ENCODE measurements at regions not wholly inside any gene's neighbourhood (a gene's known extent, or its start where the extent isn't known, plus 50 kb on each side); places are given as distances from the start of the nearest gene placed in this dataset.

DNA sequence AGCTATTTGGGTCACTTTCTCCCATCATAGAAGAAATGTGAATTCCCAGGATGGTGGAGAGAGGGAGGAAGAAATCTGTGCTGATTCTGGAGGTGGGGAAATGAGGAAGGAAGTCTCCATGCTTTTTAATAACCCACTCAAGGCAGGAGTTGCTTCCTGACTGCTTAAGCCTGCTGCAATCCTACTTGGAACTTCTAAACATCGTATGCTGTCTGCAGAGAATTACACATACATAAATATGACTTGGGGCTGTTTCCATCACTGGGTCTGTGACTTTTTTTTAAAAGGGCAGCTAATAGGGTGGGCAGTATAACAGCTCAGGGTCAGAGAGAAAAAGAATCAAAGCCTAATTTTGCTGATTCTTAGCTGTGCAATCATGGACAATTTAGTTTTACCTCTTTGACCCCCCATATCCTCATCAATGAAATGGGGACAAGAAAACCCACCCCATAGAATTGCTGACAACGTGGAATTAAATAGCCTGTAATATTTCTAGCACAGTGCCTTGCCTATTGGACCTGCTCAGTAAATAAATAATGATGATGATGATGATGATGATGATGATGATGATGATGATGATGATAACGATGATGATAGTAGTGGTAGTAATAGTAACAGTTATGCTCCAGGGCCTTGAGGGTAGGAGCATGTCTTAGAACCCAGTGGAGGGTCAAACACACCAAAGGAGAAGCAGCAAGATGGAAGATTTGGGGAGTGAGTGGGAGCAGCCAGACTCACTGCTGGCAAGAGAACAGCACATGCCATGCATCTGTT lies 166.7 kb upstream of the LRFN2 start:
- Histone ChIP-seq H3K27me3 (ENCODE audit: insufficient read depth, low read length) (no peaks in the 10 kb centered on the region), H3K36me3 (ENCODE audit: insufficient read depth, low read length) (no peaks in the 10 kb centered on the region), H3K9me3 (ENCODE audit: insufficient read depth, low read depth, low read length) (no peaks in the 10 kb centered on the region), H3K27ac (ENCODE audit: low read depth, low read length) (no peak overlapping the region), H3K4me3 (ENCODE audit: insufficient read depth, low read depth, low read length) (no peak overlapping the region), H3K79me2 (ENCODE audit: insufficient read depth, low read length) (no peaks in the 10 kb centered on the region), H2AFZ (ENCODE audit: low read depth, low read length) (no peak overlapping the region), H3K4me1 (ENCODE audit: insufficient read depth, low read length) (peaks cover 17% of the 10 kb centered on the region), H4K20me1 (ENCODE audit: insufficient read depth, low read length) (no peaks in the 10 kb centered on the region), H3K9ac (ENCODE audit: low read length) (no peak overlapping the region), H3K4me2 (ENCODE audit: low read length) (no peak overlapping the region)
- no peak for DNase-seq (ENCODE audit: low read depth)
- no peak for FAIRE-seq
- Mint-ChIP-seq H3K4me1 (ENCODE audit: low read depth, unreplicated experiment) (peaks cover 12% of the 10 kb centered on the region), H3K27ac (ENCODE audit: unreplicated experiment) (no peak overlapping the region), H3K27me3 (ENCODE audit: low read depth, unreplicated experiment) (peaks cover 32% of the 10 kb centered on the region), H3K4me3 (ENCODE audit: unreplicated experiment) (no peak overlapping the region), H3K9me3 (ENCODE audit: unreplicated experiment) (no peaks in the 10 kb centered on the region), H3K36me3 (ENCODE audit: low read depth, unreplicated experiment) (no peaks in the 10 kb centered on the region)
- TF ChIP-seq, protein P1, sequence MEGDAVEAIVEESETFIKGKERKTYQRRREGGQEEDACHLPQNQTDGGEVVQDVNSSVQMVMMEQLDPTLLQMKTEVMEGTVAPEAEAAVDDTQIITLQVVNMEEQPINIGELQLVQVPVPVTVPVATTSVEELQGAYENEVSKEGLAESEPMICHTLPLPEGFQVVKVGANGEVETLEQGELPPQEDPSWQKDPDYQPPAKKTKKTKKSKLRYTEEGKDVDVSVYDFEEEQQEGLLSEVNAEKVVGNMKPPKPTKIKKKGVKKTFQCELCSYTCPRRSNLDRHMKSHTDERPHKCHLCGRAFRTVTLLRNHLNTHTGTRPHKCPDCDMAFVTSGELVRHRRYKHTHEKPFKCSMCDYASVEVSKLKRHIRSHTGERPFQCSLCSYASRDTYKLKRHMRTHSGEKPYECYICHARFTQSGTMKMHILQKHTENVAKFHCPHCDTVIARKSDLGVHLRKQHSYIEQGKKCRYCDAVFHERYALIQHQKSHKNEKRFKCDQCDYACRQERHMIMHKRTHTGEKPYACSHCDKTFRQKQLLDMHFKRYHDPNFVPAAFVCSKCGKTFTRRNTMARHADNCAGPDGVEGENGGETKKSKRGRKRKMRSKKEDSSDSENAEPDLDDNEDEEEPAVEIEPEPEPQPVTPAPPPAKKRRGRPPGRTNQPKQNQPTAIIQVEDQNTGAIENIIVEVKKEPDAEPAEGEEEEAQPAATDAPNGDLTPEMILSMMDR (IDR thresholded peaks at IDR 0.05; ENCODE audit: insufficient read depth, low read depth, low read length), result no peak
- TF ChIP-seq EZH2 (IDR thresholded peaks at IDR 0.05; ENCODE audit: insufficient read depth, low read length), result no peak

DNA sequence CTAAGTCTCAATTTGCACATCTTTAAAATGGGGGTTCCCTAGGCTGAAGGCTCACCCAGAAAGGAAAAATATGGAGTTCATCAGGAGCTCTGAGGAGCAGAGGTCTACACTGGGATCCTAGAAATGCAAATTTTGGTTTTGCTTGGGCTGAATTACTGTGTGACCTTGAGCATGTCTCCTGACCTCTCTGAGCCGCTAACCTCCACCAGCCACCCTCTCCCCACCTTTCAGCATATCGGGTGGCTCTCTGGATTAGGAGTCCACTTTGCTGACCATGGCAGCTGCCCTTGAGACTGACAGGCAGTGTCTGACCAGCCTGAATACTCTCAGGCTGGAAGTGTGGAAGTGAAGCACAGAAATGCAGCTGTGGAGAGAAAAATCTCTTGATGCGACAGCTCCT lies 165.9 kb upstream of the LRFN2 start:
- Mint-ChIP-seq H3K27me3 (ENCODE audit: low read depth, unreplicated experiment) (peaks cover 38% of the 10 kb centered on the region), H3K27ac (ENCODE audit: unreplicated experiment) (no peak overlapping the region), H3K9me3 (ENCODE audit: unreplicated experiment) (no peaks in the 10 kb centered on the region), H3K36me3 (ENCODE audit: low read depth, unreplicated experiment) (peaks cover 4% of the 10 kb centered on the region), H3K4me3 (ENCODE audit: unreplicated experiment) (no peak overlapping the region), H3K4me1 (ENCODE audit: low read depth, unreplicated experiment) (peaks cover 12% of the 10 kb centered on the region)
- H3K9ac ChIP-seq (ENCODE audit: low read length), result no peak overlapping the region
- no peak overlapping the region for H3K27ac ChIP-seq (ENCODE audit: low read depth, low read length)
- DNase-seq (ENCODE audit: low read depth) (no peak), FAIRE-seq (no peak)
- no peaks in the 10 kb centered on the region for H3K36me3 ChIP-seq (ENCODE audit: insufficient read depth, low read length)
- H3K4me2 ChIP-seq (ENCODE audit: low read length), result no peak overlapping the region
- TF ChIP-seq, protein P1 (IDR thresholded peaks at IDR 0.05; ENCODE audit: insufficient read depth, low read depth, low read length), result no peak
- no peak for TF ChIP-seq EZH2 (IDR thresholded peaks at IDR 0.05; ENCODE audit: insufficient read depth, low read length)
- H3K4me1 ChIP-seq (ENCODE audit: insufficient read depth, low read length), result peaks cover 17% of the 10 kb centered on the region
- no peak overlapping the region for H3K4me3 ChIP-seq (ENCODE audit: insufficient read depth, low read depth, low read length)
- H2AFZ ChIP-seq (ENCODE audit: low read depth, low read length), result no peak overlapping the region
- H3K9me3 ChIP-seq (ENCODE audit: insufficient read depth, low read depth, low read length), result no peaks in the 10 kb centered on the region
- no peaks in the 10 kb centered on the region for H3K27me3 ChIP-seq (ENCODE audit: insufficient read depth, low read length)
- H4K20me1 ChIP-seq (ENCODE audit: insufficient read depth, low read length), result no peaks in the 10 kb centered on the region
- no peaks in the 10 kb centered on the region for H3K79me2 ChIP-seq (ENCODE audit: insufficient read depth, low read length)

DNA sequence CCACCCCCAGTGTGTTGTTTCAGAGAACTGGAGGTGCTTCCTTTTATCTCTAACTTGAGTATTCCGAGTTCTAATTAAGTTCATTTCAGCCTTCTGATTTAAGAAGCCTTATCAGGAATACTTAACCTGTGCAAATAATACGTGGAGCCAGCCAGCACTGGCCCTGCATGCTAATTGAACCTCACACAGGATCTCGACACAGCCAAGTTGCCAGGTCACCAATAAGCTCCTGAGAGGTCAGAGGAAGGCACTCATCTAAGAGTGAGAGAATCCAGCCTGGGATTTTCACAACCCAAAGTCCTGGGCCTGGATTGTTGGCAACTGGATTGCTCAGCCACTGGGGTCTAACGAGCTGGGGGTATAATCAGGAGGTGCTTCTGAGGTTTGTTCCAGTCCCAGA lies 157.7 kb upstream of the LRFN2 start:
- H3K9me3 Mint-ChIP-seq (ENCODE audit: unreplicated experiment), result peaks cover 8% of the 10 kb centered on the region
- H3K27me3 Mint-ChIP-seq (ENCODE audit: low read depth, unreplicated experiment), result peaks cover 74% of the 10 kb centered on the region
- Histone ChIP-seq H3K4me1 (ENCODE audit: insufficient read depth, low read length) (no peaks in the 10 kb centered on the region), H3K79me2 (ENCODE audit: insufficient read depth, low read length) (no peaks in the 10 kb centered on the region), H4K20me1 (ENCODE audit: insufficient read depth, low read length) (no peaks in the 10 kb centered on the region), H3K9ac (ENCODE audit: low read length) (no peak overlapping the region), H3K9me3 (ENCODE audit: insufficient read depth, low read depth, low read length) (no peaks in the 10 kb centered on the region), H3K4me3 (ENCODE audit: insufficient read depth, low read depth, low read length) (no peak overlapping the region), H3K36me3 (ENCODE audit: insufficient read depth, low read length) (no peaks in the 10 kb centered on the region), H3K27ac (ENCODE audit: low read depth, low read length) (no peak overlapping the region), H3K4me2 (ENCODE audit: low read length) (no peak overlapping the region), H3K27me3 (ENCODE audit: insufficient read depth, low read length) (peaks cover 3% of the 10 kb centered on the region), H2AFZ (ENCODE audit: low read depth, low read length) (no peak overlapping the region)
- no peak for TF ChIP-seq EZH2 (IDR thresholded peaks at IDR 0.05; ENCODE audit: insufficient read depth, low read length)
- TF ChIP-seq, protein P1 (IDR thresholded peaks at IDR 0.05; ENCODE audit: insufficient read depth, low read depth, low read length), result no peak
- H3K36me3 Mint-ChIP-seq (ENCODE audit: low read depth, unreplicated experiment), result peaks cover 4% of the 10 kb centered on the region
- no peak overlapping the region for H3K4me3 Mint-ChIP-seq (ENCODE audit: unreplicated experiment)
- H3K27ac Mint-ChIP-seq (ENCODE audit: unreplicated experiment), result no peak overlapping the region
- peaks cover 4% of the 10 kb centered on the region for H3K4me1 Mint-ChIP-seq (ENCODE audit: low read depth, unreplicated experiment)
- DNase-seq (ENCODE audit: low read depth) (no peak), FAIRE-seq (no peak)

All from astrocyte (in vitro differentiated cells and primary cell).